ENCODE measurements at regions not wholly inside any gene's neighbourhood (a gene's known extent, or its start where the extent isn't known, plus 50 kb on each side); places are given as distances from the start of the nearest gene placed in this dataset.

GRCh38 chr1:204736836-204737235 lies 51.3 kb upstream of the LRRN2 start:
- no peak for DNase-seq (ENCODE audit: low read depth)
- no peak overlapping the region for H3K4me3 ChIP-seq (ENCODE audit: control insufficient read depth, low read depth, low read length)
- no peak for TF ChIP-seq CTCF (IDR thresholded peaks at IDR 0.05; ENCODE audit: control insufficient read depth, insufficient read depth, low read depth, low read length, missing control alignments)

- TF ChIP-seq CTCF (IDR thresholded peaks at IDR 0.05; ENCODE audit: control insufficient read depth, insufficient read depth, low read depth, low read length, missing control alignments): no peak
- H3K4me3 ChIP-seq (ENCODE audit: control insufficient read depth, low read depth, low read length): no peak overlapping the region
- no peak for DNase-seq (ENCODE audit: low read depth)
Measured at GRCh38 chr1:204738506-204738905, 53.0 kb upstream of the LRRN2 start.

- DNase-seq (ENCODE audit: low read depth): no peak
- no peak for TF ChIP-seq CTCF (IDR thresholded peaks at IDR 0.05; ENCODE audit: control insufficient read depth, insufficient read depth, low read depth, low read length, missing control alignments)
- H3K4me3 ChIP-seq (ENCODE audit: control insufficient read depth, low read depth, low read length): no peak overlapping the region
Measured at GRCh38 chr1:204740354-204740753, 54.8 kb upstream of the LRRN2 start.

GRCh38 chr1:204741440-204741839 lies 55.9 kb upstream of the LRRN2 start:
- DNase-seq (ENCODE audit: low read depth): no peak
- TF ChIP-seq CTCF (IDR thresholded peaks at IDR 0.05; ENCODE audit: control insufficient read depth, insufficient read depth, low read depth, low read length, missing control alignments): no peak
- H3K4me3 ChIP-seq (ENCODE audit: control insufficient read depth, low read depth, low read length): no peak overlapping the region

GRCh38 chr1:204742676-204743251 lies 57.2 kb upstream of the LRRN2 start:
- DNase-seq (ENCODE audit: low read depth): no peak
- H3K4me3 ChIP-seq (ENCODE audit: control insufficient read depth, low read depth, low read length): no peak overlapping the region
- no peak for TF ChIP-seq CTCF (IDR thresholded peaks at IDR 0.05; ENCODE audit: control insufficient read depth, insufficient read depth, low read depth, low read length, missing control alignments)

- H3K4me3 ChIP-seq (ENCODE audit: control insufficient read depth, low read depth, low read length): no peak overlapping the region
- DNase-seq (ENCODE audit: low read depth): no peak
- TF ChIP-seq CTCF (IDR thresholded peaks at IDR 0.05; ENCODE audit: control insufficient read depth, insufficient read depth, low read depth, low read length, missing control alignments): no peak
Measured at GRCh38 chr1:204744107-204744779, 58.7 kb upstream of the LRRN2 start.
